HEK293 (cell line): ENCODE measurements at regions not wholly inside any gene's neighbourhood (a gene's known extent, or its start where the extent isn't known, plus 50 kb on each side); places are given as distances from the start of the nearest gene placed in this dataset.

ENCODE experiments used
- CTCF ChIA-PET: fragments of 350-600 bp; formaldehyde crosslinking; extraction: SDS; loops from one replicate; lab custom pipeline; 2021; ENCODE audit warnings: antibody characterized with exemption; lab: Yijun Ruan, JAX
- POLR2A ChIA-PET: fragments of 300-600 bp; formaldehyde crosslinking; extraction: SDS; loops from one replicate; lab custom pipeline; 2020; ENCODE audit warnings: antibody characterized with exemption, inconsistent platforms; lab: Yijun Ruan, JAX
- H3K27ac ChIP-seq: fragments of 200-500 bp; sonication (Bioruptor generic); 2 replicates; pipeline ENCODE4 v1.5.1; 2014; ENCODE audit warnings: low read depth, low read length, control low read depth, inconsistent platforms; ENCODE audit errors: extremely low read depth
- H3K36me3 ChIP-seq, 2 experiments: fragments of 200-500 bp in 1 of 2; sonication (Bioruptor generic) in 1 of 2; 1 replicate in 1 of 2; 2 replicates in 1 of 2; pipeline ENCODE4 v1.5.1; 2014 to 2017; ENCODE audit warnings: inconsistent platforms in 2 of 2, low read length in 2 of 2; ENCODE audit not compliant: control insufficient read depth in 2 of 2, insufficient read depth in 1 of 2
- H3K4me1 ChIP-seq: fragments of 200-500 bp; sonication (Bioruptor generic); 2 replicates; pipeline ENCODE4 v1.5.1; 2014; ENCODE audit warnings: mild to moderate bottlenecking, low read length, inconsistent platforms; ENCODE audit not compliant: control insufficient read depth, insufficient read depth
- H3K4me3 ChIP-seq: 2 replicates; pipeline ENCODE4 v1.5.1; 2011; ENCODE audit warnings: low read depth, mild to moderate bottlenecking, control low read depth, low read length, moderate library complexity
- H3K9me3 ChIP-seq: fragments of 200-500 bp; sonication (Bioruptor generic); 2 replicates; pipeline ENCODE4 v1.5.1; 2014; ENCODE audit warnings: low read depth, low read length, inconsistent platforms; ENCODE audit not compliant: control insufficient read depth, insufficient read depth
- MYNN ChIP-seq: fragments of 450-650 bp; formaldehyde crosslinking; IDR thresholded peaks from 2 replicates; pipeline ENCODE4 v1.5.1; 2016; ENCODE audit warnings: missing biosample characterization, missing genetic modification characterization, borderline replicate concordance
- MZF1 ChIP-seq: fragments of 450-650 bp; formaldehyde crosslinking; IDR thresholded peaks from 2 replicates; pipeline ENCODE4 v1.5.1; 2017; ENCODE audit warnings: missing biosample characterization, missing genetic modification characterization, borderline replicate concordance
- OVOL3 ChIP-seq: fragments of 450-650 bp; formaldehyde crosslinking; IDR thresholded peaks from 2 replicates; pipeline ENCODE4 v1.5.1; 2016; ENCODE audit warnings: missing biosample characterization, missing genetic modification characterization
- ZBTB1 ChIP-seq: fragments of 450-650 bp; formaldehyde crosslinking; IDR thresholded peaks from 2 replicates; pipeline ENCODE4 v1.5.1; 2016; ENCODE audit warnings: missing biosample characterization, missing genetic modification characterization
- ZEB2 ChIP-seq: fragments of 450-650 bp; formaldehyde crosslinking; IDR thresholded peaks from 2 replicates; pipeline ENCODE4 v1.5.1; 2016; ENCODE audit warnings: missing biosample characterization, missing genetic modification characterization
- ZFHX2 ChIP-seq: fragments of 450-650 bp; formaldehyde crosslinking; conservative IDR thresholded peaks from 2 replicates; pipeline ENCODE4 v1.5.1; 2016; ENCODE audit warnings: missing biosample characterization, missing genetic modification characterization
- ZIC2 ChIP-seq: fragments of 450-650 bp; formaldehyde crosslinking; IDR thresholded peaks from 2 replicates; pipeline ENCODE4 v1.5.1; 2016; ENCODE audit warnings: missing biosample characterization, missing genetic modification characterization
- ZNF18 ChIP-seq: fragments of 450-650 bp; formaldehyde crosslinking; IDR thresholded peaks from 2 replicates; pipeline ENCODE4 v1.5.1; 2016; ENCODE audit warnings: missing biosample characterization, missing genetic modification characterization
- ZNF214 ChIP-seq: fragments of 450-650 bp; formaldehyde crosslinking; IDR thresholded peaks from 2 replicates; pipeline ENCODE4 v1.5.1; 2017; ENCODE audit warnings: missing biosample characterization, mild to moderate bottlenecking, missing genetic modification characterization, borderline replicate concordance
- ZNF324 ChIP-seq: fragments of 450-650 bp; formaldehyde crosslinking; IDR thresholded peaks from 2 replicates; pipeline ENCODE4 v1.5.1; 2016; ENCODE audit warnings: missing biosample characterization, missing genetic modification characterization
- ZNF501 ChIP-seq: fragments of 450-650 bp; formaldehyde crosslinking; IDR thresholded peaks from 2 replicates; pipeline ENCODE4 v1.5.1; 2016; ENCODE audit warnings: missing biosample characterization, missing genetic modification characterization
- ZNF510 ChIP-seq: fragments of 450-650 bp; formaldehyde crosslinking; IDR thresholded peaks from 2 replicates; pipeline ENCODE4 v1.5.1; 2018; ENCODE audit warnings: mild to moderate bottlenecking, missing genetic modification characterization, missing biosample characterization; ENCODE audit not compliant: insufficient replicate concordance
- ZNF521 ChIP-seq: fragments of 450-650 bp; formaldehyde crosslinking; IDR thresholded peaks from 2 replicates; pipeline ENCODE4 v1.5.1; 2017; ENCODE audit warnings: missing biosample characterization, mild to moderate bottlenecking, missing genetic modification characterization
- ZNF530 ChIP-seq: fragments of 450-650 bp; formaldehyde crosslinking; IDR thresholded peaks from 2 replicates; pipeline ENCODE4 v1.5.1; 2016; ENCODE audit warnings: low read depth, missing biosample characterization, missing genetic modification characterization
- ZNF544 ChIP-seq: fragments of 450-650 bp; formaldehyde crosslinking; IDR thresholded peaks from 2 replicates; pipeline ENCODE4 v1.5.0; 2017; ENCODE audit warnings: missing biosample characterization, missing genetic modification characterization
- ZNF571 ChIP-seq: fragments of 450-650 bp; formaldehyde crosslinking; IDR thresholded peaks from 2 replicates; pipeline ENCODE4 v1.5.0; 2017; ENCODE audit warnings: missing biosample characterization, missing genetic modification characterization
- ZNF626 ChIP-seq: fragments of 450-650 bp; sonication (Bioruptor Pico); formaldehyde crosslinking; IDR thresholded peaks from 2 replicates; pipeline ENCODE4 v1.5.1; 2018; ENCODE audit warnings: missing biosample characterization, missing genetic modification characterization, inconsistent platforms
- ZNF629 ChIP-seq: fragments of 450-650 bp; formaldehyde crosslinking; IDR thresholded peaks from 2 replicates; pipeline ENCODE4 v1.5.1; 2017; ENCODE audit warnings: missing biosample characterization, missing genetic modification characterization
- ZNF654 ChIP-seq: fragments of 450-650 bp; formaldehyde crosslinking; IDR thresholded peaks from 2 replicates; pipeline ENCODE4 v1.5.1; 2016; ENCODE audit warnings: low read depth, missing biosample characterization, missing genetic modification characterization
- ZNF658 ChIP-seq: fragments of 450-650 bp; formaldehyde crosslinking; IDR thresholded peaks from 2 replicates; pipeline ENCODE4; 2016; ENCODE audit warnings: missing biosample characterization, missing genetic modification characterization
- ZNF664 ChIP-seq: fragments of 450-650 bp; formaldehyde crosslinking; IDR thresholded peaks from 2 replicates; pipeline ENCODE4 v1.5.1; 2016; ENCODE audit warnings: missing biosample characterization, missing genetic modification characterization
- ZNF677 ChIP-seq: fragments of 450-650 bp; IDR thresholded peaks from 2 replicates; pipeline ENCODE4 v1.5.0; 2018; ENCODE audit warnings: missing biosample characterization, mild to moderate bottlenecking, missing genetic modification characterization, moderate library complexity
- ZNF747 ChIP-seq: fragments of 450-650 bp; formaldehyde crosslinking; IDR thresholded peaks from 2 replicates; pipeline ENCODE4 v1.5.1; 2016; ENCODE audit warnings: missing biosample characterization, missing genetic modification characterization
- ZNF768 ChIP-seq: fragments of 450-650 bp; formaldehyde crosslinking; IDR thresholded peaks from 2 replicates; pipeline ENCODE4 v1.5.1; 2018; ENCODE audit warnings: missing biosample characterization, mild to moderate bottlenecking, missing genetic modification characterization
- TF ChIP-seq, protein P1 (sequence below): fragments of 450-650 bp; formaldehyde crosslinking; IDR thresholded peaks from 2 replicates; pipeline ENCODE4 v1.5.1; 2016; ENCODE audit warnings: missing biosample characterization, missing genetic modification characterization
- TF ChIP-seq, protein P2 (sequence below): fragments of 450-650 bp; formaldehyde crosslinking; IDR thresholded peaks from 2 replicates; pipeline ENCODE4 v1.5.1; 2016; ENCODE audit warnings: missing biosample characterization, missing genetic modification characterization
- TF ChIP-seq, protein P3 (sequence below): fragments of 450-650 bp; formaldehyde crosslinking; IDR thresholded peaks from 2 replicates; pipeline ENCODE4 v1.5.1; 2016; ENCODE audit warnings: missing biosample characterization, missing genetic modification characterization

DNA sequence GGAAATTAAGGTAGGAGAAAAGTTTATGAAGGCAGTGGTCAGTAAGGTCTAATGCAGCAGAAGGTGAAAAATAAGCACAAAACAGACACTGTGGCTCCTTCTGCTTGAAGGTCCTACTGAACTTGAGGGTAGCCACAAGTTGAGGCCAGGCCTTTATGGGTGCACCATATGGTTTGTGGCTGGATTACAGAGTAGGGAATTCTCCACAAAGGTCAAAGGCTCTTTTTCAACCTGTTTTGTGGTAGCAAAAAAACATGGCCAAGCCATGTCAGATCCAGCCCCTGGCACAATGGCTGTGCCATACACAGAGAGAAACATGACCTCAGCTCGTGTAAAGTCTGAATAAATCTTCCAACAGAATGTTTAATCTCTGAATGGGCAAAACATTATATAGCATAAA is 214.0 kb downstream of the SATB1 start:
- H3K36me3 ChIP-seq: no peaks in the 10 kb centered on the region
- ChIA-PET CTCF (no interaction called here), POLR2A (no interaction called here)
- no peak overlapping the region for H3K4me3 ChIP-seq
- no peak overlapping the region for H3K27ac ChIP-seq
- no peaks in the 10 kb centered on the region for H3K9me3 ChIP-seq
- H3K4me1 ChIP-seq: no peaks in the 10 kb centered on the region
- TF ChIP-seq ZNF768 (tag by site-specific recombination): no peak
- TF ChIP-seq, protein P1, sequence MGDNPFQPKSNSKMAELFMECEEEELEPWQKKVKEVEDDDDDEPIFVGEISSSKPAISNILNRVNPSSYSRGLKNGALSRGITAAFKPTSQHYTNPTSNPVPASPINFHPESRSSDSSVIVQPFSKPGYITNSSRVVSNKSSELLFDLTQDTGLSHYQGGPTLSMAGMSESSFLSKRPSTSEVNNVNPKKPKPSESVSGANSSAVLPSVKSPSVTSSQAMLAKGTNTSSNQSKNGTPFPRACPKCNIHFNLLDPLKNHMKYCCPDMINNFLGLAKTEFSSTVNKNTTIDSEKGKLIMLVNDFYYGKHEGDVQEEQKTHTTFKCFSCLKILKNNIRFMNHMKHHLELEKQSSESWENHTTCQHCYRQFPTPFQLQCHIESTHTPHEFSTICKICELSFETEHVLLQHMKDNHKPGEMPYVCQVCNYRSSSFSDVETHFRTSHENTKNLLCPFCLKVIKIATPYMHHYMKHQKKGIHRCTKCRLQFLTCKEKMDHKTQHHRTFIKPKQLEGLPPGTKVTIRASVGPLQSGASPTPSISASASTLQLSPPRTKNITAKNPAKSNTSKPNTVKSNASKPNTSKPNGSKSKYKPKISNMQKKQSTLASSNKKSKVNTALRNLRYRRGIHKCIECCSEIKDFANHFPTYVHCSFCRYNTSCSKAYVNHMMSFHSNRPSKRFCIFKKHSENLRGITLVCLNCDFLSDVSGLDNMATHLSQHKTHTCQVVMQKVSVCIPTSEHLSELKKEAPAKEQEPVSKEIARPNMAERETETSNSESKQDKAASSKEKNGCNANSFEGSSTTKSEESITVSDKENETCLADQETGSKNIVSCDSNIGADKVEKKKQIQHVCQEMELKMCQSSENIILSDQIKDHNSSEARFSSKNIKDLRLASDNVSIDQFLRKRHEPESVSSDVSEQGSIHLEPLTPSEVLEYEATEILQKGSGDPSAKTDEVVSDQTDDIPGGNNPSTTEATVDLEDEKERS (tag by site-specific recombination): no peak
- TF ChIP-seq MYNN (tag by site-specific recombination): no peak
- TF ChIP-seq ZNF677 (tag by site-specific recombination): no peak
- TF ChIP-seq ZNF501 (tag by site-specific recombination): no peak
- TF ChIP-seq, protein P2, sequence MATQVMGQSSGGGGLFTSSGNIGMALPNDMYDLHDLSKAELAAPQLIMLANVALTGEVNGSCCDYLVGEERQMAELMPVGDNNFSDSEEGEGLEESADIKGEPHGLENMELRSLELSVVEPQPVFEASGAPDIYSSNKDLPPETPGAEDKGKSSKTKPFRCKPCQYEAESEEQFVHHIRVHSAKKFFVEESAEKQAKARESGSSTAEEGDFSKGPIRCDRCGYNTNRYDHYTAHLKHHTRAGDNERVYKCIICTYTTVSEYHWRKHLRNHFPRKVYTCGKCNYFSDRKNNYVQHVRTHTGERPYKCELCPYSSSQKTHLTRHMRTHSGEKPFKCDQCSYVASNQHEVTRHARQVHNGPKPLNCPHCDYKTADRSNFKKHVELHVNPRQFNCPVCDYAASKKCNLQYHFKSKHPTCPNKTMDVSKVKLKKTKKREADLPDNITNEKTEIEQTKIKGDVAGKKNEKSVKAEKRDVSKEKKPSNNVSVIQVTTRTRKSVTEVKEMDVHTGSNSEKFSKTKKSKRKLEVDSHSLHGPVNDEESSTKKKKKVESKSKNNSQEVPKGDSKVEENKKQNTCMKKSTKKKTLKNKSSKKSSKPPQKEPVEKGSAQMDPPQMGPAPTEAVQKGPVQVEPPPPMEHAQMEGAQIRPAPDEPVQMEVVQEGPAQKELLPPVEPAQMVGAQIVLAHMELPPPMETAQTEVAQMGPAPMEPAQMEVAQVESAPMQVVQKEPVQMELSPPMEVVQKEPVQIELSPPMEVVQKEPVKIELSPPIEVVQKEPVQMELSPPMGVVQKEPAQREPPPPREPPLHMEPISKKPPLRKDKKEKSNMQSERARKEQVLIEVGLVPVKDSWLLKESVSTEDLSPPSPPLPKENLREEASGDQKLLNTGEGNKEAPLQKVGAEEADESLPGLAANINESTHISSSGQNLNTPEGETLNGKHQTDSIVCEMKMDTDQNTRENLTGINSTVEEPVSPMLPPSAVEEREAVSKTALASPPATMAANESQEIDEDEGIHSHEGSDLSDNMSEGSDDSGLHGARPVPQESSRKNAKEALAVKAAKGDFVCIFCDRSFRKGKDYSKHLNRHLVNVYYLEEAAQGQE (tag by site-specific recombination): no peak
- no peak for TF ChIP-seq ZNF510 (tag by site-specific recombination)
- no peak for TF ChIP-seq ZFHX2
- no peak for TF ChIP-seq ZNF18 (tag by site-specific recombination)
- TF ChIP-seq ZNF629 (tag by site-specific recombination): no peak
- no peak for TF ChIP-seq ZNF214 (tag by site-specific recombination)
- no peak for TF ChIP-seq ZIC2 (tag by site-specific recombination)
- no peak for TF ChIP-seq ZNF747
- TF ChIP-seq, all 188 proteins: peak for 0

GRCh38 chr3:18208856-18209255 is 216.3 kb downstream of the SATB1 start:
- ChIA-PET CTCF (no interaction called here), POLR2A (no interaction called here)
- H3K4me3 ChIP-seq: no peak overlapping the region
- H3K27ac ChIP-seq: no peak overlapping the region
- H3K4me1 ChIP-seq: no peaks in the 10 kb centered on the region
- H3K9me3 ChIP-seq: no peaks in the 10 kb centered on the region
- TF ChIP-seq ZNF544 (tag by site-specific recombination): no peak
- TF ChIP-seq ZBTB1: no peak
- no peak for TF ChIP-seq ZNF571 (tag by site-specific recombination)
- no peak for TF ChIP-seq ZIC2 (tag by site-specific recombination)
- no peak for TF ChIP-seq ZEB2
- no peak for TF ChIP-seq OVOL3 (tag by site-specific recombination)
- TF ChIP-seq ZNF530: no peak
- no peak for TF ChIP-seq ZNF658 (tag by site-specific recombination)
- TF ChIP-seq ZNF768 (tag by site-specific recombination): no peak
- TF ChIP-seq ZNF521: no peak
- TF ChIP-seq ZNF654 (tag by site-specific recombination): no peak
- TF ChIP-seq MYNN (tag by site-specific recombination): no peak
- no peak for TF ChIP-seq ZNF324
- TF ChIP-seq, protein P3, sequence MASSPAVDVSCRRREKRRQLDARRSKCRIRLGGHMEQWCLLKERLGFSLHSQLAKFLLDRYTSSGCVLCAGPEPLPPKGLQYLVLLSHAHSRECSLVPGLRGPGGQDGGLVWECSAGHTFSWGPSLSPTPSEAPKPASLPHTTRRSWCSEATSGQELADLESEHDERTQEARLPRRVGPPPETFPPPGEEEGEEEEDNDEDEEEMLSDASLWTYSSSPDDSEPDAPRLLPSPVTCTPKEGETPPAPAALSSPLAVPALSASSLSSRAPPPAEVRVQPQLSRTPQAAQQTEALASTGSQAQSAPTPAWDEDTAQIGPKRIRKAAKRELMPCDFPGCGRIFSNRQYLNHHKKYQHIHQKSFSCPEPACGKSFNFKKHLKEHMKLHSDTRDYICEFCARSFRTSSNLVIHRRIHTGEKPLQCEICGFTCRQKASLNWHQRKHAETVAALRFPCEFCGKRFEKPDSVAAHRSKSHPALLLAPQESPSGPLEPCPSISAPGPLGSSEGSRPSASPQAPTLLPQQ (tag by site-specific recombination): no peak
- TF ChIP-seq ZNF664 (tag by site-specific recombination): no peak
- TF ChIP-seq MZF1 (tag by site-specific recombination): no peak
- TF ChIP-seq ZNF626 (tag by site-specific recombination): no peak
- no peaks in the 10 kb centered on the region for H3K36me3 ChIP-seq
